Stimulated activated CD8-positive, alpha-beta memory T cell treated with anti-CD3 and anti-CD28 coated beads, Interleukin-7, amount 100 ng/mL, for 48 hours (primary cell): ENCODE measurements at regions not wholly inside any gene's neighbourhood (a gene's known extent, or its start where the extent isn't known, plus 50 kb on each side); places are given as distances from the start of the nearest gene placed in this dataset.
"Not testable (repeated sequence)": the region's sequence is repeated elsewhere in the genome, so short reads cannot be mapped to it uniquely, and the experiment has no call there.

ENCODE experiments used
- DNase-seq, 2 donors: peaks; one replicate each; pipeline ENCODE4 v3.0.0-alpha.2; 2020; ENCODE audit warnings: low read depth in 1 of 2; ENCODE audit errors: extremely low read depth in 1 of 2

GRCh38 chr5:5902678-5903646 lies 475.4 kb downstream of the MED10 start:
- no peak for DNase-seq

GRCh38 chr5:5900350-5900749 lies 477.9 kb downstream of the ICE1 start:
- DNase-seq, result no peak

DNA sequence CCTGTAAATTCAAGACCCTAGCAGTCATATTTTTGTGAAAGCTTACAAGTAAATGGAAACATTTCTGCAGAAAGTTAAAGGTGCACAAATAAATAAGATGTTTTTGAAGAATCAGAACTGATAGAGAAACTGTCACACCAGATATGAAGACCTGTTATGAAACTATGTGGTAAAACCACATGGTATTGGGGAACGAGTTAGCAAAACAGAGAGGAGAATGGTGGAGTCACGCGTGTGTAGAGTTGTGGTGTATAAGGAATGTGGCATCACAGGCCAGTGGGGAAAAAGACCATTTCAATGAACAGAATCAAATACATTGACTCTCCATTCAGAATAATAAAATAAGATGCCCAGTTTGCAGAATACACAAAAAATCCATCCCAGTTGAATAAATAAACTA lies 477.2 kb downstream of the ICE1 start:
- no peak for DNase-seq

DNA sequence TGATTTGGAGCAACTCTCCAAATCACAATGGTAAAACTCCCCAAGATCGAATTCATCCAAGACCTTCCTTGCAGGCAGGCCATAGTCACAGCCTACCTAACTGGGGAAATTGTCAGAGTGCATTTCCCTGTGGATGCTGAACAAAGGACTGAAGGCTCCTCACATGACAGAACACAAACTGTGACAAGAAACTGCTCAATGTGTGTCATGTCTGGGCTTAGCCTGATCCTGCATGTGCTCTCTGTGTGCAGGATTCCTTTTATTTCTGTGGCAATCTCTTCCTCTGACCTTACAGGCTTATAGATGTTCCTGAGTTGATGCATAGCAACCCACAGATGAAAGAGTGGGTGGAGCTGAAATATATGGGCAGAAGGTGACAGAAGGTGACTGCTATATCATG lies 465.8 kb downstream of the ICE1 start:
- DNase-seq, result no peak

DNA sequence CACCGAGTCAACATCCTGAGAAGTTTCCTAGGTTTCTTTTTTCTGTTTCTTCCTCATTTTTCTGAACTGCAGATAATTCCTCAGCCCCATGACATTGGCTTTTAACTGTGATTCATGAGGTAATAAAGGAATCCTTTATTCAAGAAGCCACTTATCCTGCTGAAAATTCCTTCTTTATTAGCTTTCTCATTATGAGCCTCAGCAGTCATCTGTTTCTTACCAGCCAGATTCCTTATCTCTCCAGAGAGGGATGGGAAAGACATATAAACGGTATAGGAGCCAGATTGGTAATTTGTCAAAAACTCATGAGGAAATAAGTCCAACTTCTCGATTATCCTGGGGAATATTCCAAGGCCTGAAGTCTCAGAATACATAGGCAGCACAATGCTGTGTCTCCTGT lies 465.4 kb downstream of the ICE1 start:
- DNase-seq, result no peak

DNA sequence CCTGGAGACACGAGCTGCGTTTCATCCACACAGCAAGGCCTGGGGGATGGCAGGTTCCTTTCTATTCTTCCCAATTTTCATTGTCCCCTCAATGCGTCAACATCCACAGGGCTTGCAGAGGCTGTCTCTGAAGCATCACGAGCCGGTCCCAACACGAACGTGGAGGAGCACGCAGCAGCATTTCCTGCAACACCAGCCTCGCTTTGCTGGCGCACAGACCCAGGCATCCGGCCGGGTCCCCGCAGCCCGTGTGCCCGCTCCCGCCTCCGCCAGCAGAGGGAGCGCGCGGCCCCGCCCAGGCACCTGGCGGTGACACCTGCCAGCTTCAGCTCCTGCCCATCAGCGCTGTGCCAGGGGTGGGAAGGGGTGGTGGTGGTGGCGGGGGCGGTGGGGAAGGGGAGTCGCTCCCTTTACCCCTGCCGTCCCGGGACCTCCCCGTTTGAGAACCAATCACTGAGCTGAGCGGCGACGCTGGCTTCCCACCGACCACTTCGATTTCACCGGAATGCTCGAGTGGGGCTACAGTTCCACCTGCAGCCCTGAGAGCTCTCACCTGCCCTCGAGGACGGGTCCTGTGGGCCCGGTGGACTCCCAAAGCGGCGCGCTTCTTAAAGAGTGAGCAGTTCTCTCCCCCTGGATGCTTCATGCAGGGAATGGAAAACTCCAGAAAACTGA lies 464.5 kb downstream of the ICE1 start:
- peak in 1 of 2 donors; percentile 10 for DNase-seq

DNA sequence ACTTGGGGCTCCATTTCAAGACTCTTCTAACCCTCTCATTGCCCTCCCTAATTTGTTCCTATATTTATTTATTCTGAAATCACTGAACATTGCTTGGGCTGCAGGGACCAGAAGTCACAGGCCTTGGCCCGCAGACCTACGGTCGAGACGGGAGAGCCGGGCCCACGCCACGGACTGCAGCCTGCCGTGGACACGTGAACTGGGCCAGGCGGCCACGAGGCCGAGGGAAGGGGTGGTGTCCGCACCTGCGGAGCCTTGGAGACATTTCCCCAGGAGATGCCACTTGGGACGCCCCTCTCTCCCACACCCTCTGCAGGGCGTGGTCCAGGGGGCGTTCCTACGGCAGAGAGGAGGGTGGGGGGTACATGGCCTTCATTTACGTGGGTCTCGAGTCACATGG lies 463.9 kb downstream of the ICE1 start:
- DNase-seq, result no peak

- DNase-seq, result no peak
Observed at GRCh38 chr5:5885782-5886181, 463.3 kb downstream of the ICE1 start.

GRCh38 chr5:5884593-5884992 lies 462.1 kb downstream of the ICE1 start:
- no peak for DNase-seq

GRCh38 chr5:5883562-5883961 lies 461.1 kb downstream of the ICE1 start:
- no peak for DNase-seq

- DNase-seq, result no peak
Observed at GRCh38 chr5:5883146-5883545, 460.7 kb downstream of the ICE1 start.

DNA sequence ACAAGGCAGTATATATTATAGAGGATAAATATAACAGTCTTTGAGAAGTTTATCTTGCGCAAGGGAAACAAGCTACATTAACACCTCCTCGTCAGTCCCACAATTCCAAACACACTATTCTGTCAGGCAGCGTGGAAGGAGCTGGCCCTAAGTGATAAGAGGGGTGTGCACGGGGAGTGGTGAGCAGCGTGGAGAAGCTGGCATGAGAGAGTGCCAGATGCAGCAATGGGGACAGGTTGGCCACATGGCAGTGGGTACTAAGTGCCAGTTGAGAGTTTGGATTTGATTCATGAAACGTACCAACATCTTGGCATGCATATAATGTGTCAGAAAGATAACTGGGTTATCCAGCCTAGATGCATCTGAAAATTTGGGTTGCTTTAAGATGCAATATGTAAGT lies 460.2 kb downstream of the ICE1 start:
- DNase-seq, result no peak

GRCh38 chr5:5881294-5881693 lies 458.8 kb downstream of the ICE1 start:
- no peak for DNase-seq

DNA sequence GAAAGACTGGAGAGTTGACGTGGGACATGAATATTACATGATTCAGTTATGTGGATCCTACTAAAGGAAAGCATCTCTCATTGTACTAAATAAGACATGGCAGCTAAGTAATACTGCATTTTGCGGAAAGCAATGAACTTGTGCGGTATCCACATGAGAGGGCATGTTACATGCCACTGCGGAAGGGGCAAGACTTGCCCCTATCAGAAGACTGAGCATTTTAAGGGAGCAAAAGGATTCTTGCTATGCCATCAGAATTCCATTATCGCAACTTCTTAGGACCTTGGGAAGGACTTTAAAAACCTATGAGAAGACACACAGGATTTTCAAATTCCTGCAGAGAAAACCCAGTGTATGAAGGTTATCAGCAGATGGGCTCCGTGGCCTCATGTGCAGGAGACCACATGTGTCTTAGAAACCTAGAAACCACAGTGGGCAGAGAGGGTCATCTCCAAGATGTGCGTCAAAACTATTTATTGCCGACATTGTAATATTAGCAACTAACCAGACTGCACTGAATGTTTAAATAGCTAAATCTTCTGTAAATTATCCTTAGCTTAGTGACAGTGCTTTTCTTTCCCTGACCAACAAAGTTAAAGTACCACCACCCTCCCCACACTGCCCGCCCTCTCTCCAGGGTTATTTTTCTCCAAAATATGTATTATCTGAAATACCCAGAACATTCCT lies 457.7 kb downstream of the ICE1 start:
- DNase-seq, result no peak

- DNase-seq, result no peak
Observed at GRCh38 chr5:5857396-5857795, 434.9 kb downstream of the ICE1 start.

- no peak for DNase-seq
Observed at GRCh38 chr5:5854087-5854486, 431.6 kb downstream of the ICE1 start.

- DNase-seq, result no peak
Observed at GRCh38 chr5:5838493-5838892, 416.0 kb downstream of the ICE1 start.

DNA sequence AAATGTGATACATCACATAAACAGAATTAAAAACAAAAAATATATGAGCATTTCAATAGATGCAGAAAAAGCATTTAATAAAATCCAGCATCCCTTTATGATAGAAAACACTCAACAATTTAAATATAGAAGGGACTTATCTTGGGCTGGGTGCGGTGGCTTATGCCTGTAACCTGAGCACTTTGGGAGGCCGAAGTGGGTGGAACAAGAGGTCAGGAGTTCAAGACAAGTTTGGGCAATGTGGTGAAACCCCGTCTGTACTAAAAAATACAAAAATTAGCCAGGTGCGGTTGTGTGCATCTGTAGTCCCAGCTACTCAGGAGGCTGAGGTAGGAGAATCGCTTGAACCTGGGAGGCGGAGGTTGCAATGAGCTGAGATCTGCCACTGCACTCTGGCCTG lies 409.1 kb downstream of the ICE1 start:
- DNase-seq, result not testable (repeated sequence)

DNA sequence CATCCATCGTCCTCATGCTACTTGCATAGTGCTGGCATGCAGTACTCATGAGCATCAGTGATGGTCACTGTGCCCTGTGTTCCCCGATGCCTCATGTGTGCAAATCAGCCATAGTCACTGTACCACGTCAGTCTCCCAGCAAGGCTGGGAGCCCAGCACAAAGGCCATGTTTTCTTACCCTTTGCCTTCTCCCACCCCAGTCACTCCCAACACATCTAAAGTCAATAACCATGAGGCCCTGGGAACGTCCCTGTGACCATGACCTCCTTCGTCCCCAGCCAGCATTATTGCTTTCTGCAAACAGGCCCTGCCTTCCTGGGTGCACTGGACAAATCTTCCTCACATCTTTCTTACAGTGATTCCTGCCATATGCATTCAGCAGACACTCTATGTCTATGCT lies 406.1 kb downstream of the ICE1 start:
- DNase-seq, result no peak

DNA sequence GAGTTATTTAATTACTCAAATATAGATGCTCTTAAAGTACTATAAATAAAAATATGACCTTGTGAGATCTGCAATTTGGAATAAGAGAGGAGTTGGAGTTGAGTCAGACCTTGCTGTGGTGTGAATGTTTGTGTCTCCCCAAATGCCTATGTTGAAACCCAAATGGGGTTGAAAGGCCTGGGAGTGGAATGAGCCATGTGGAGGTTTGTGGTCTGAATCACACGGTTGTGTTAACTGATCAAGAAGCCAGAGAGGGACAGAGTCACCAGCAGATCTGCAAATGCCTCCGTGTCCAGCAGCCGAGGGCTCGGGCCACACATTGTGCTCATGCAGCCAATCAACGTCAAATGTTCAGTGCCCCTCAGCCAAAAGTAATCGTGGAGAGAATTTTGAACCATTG lies 404.4 kb downstream of the ICE1 start:
- no peak for DNase-seq

DNA sequence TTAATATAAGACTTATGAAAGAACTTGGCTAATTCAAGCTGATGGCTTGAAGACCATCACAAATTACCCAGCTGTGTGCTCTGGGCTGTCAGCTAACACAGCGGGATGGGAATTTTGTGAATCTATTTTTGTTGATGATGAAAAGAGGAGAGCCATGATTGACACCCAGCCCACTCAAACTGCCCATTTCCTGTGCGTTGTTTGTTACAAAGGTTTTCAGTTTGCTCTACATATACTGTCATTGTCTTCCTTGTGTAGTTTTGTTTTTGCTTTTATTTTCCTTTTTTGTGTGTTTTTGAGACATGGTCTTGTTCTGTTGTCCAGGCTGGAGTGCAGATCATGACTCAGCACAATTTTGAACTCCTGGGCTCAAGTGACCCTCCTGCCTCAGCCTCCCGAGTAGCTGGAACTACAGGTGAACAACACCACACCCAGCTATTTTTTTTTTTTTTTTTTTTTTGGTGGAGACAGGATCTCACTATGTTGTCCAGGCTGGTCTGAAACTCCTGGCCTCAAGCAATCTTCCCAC lies 400.3 kb downstream of the ICE1 start:
- DNase-seq, result no peak
